GM13976 (cell line): ENCODE measurements at regions not wholly inside any gene's neighbourhood (a gene's known extent, or its start where the extent isn't known, plus 50 kb on each side); places are given as distances from the start of the nearest gene placed in this dataset.

Experiments
- DNase-seq: peaks from one replicate; pipeline ENCODE4 v3.0.0; 2012; ENCODE audit warnings: low spot score
- CTCF ChIP-seq: IDR thresholded peaks from 2 replicates; pipeline ENCODE4 v1.5.1; 2012; ENCODE audit warnings: borderline replicate concordance, mild to moderate bottlenecking; ENCODE audit not compliant: insufficient read depth; ENCODE audit errors: extremely low read depth, missing control alignments, control extremely low read depth
- in situ Hi-C: fragments of 300-500 bp; cut with MboI; formaldehyde crosslinking; loops from one replicate; pipeline ENCODE4 v1.12.0; 2022; ENCODE audit warnings: low sequenced_read_pairs, mixed read lengths, inconsistent platforms; ENCODE audit not compliant: unreplicated experiment

GRCh38 chr4:19462117-19462516 is 789.6 kb upstream of the SLIT2 start:
- no peak for TF ChIP-seq CTCF
- in situ Hi-C loops, result no loop called here
- no peak for DNase-seq

- no peak for TF ChIP-seq CTCF
- no peak for DNase-seq
- in situ Hi-C loops, result no loop called here
These were observed 795.7 kb upstream of the SLIT2 start for GRCh38 chr4:19455850-19456602.

GRCh38 chr4:19455196-19455595 is 796.5 kb upstream of the SLIT2 start:
- DNase-seq, result no peak
- in situ Hi-C loops, result no loop called here
- TF ChIP-seq CTCF, result no peak

GRCh38 chr4:19438233-19438632 is 813.5 kb upstream of the SLIT2 start:
- in situ Hi-C loops, result no loop called here
- no peak for TF ChIP-seq CTCF
- DNase-seq, result no peak

GRCh38 chr4:19437008-19437407 is 814.7 kb upstream of the SLIT2 start:
- no peak for DNase-seq
- in situ Hi-C loops, result no loop called here
- TF ChIP-seq CTCF, result no peak

- no peak for DNase-seq
- no peak for TF ChIP-seq CTCF
- in situ Hi-C loops, result no loop called here
These were observed 822.0 kb upstream of the SLIT2 start for GRCh38 chr4:19429684-19430083.
